Suprapubic skin (tissue), 4 donors: ENCODE measurements at regions not wholly inside any gene's neighbourhood (a gene's known extent, or its start where the extent isn't known, plus 50 kb on each side); places are given as distances from the start of the nearest gene placed in this dataset.

Experiments
- POLR2A ChIP-seq, 2 donors: fragments of 450-650 bp; IDR thresholded peaks; one replicate each; pipeline ENCODE4 v1.6.1; 2017; ENCODE audit warnings: antibody characterized with exemption in 2 of 2, mild to moderate bottlenecking in 2 of 2, moderate library complexity in 2 of 2
- POLR2AphosphoS5 ChIP-seq, 3 donors: sonication (generic); formaldehyde crosslinking; IDR thresholded peaks; one replicate each; pipeline ENCODE4 v1.6.1; 2017; ENCODE audit warnings: antibody characterized with exemption in 3 of 3
- TF ChIP-seq, protein P1 (sequence below), 2 donors: fragments of 200-600 bp in 1 of 2; fragments of 450-650 bp in 1 of 2; sonication (generic) in 1 of 2; IDR thresholded peaks; one replicate each; pipeline ENCODE4 v1.5.1; 2016 to 2019; ENCODE audit warnings: antibody characterized with exemption in 2 of 2, mild to moderate bottlenecking in 1 of 2, moderate library complexity in 1 of 2

DNA sequence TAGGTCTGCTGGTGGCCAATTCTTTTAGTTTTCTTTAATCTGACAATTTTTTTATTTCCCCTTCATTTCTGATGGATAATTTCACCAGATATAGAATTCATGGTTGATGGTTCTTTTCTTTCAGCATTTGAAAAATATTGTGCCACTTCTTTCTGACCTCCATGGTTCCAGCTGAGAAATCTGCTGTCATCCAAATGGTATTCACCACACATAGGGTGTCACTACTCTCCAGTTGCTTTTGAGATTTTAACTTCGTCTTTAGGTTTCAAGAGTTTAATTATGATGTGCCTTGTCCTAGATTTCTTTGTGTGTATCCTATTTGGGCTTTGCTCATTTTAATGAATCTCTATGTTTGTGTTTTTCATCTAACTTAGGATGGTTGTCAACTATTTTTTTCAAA is 488.6 kb upstream of the HS6ST1 start:
- TF ChIP-seq, protein P1, sequence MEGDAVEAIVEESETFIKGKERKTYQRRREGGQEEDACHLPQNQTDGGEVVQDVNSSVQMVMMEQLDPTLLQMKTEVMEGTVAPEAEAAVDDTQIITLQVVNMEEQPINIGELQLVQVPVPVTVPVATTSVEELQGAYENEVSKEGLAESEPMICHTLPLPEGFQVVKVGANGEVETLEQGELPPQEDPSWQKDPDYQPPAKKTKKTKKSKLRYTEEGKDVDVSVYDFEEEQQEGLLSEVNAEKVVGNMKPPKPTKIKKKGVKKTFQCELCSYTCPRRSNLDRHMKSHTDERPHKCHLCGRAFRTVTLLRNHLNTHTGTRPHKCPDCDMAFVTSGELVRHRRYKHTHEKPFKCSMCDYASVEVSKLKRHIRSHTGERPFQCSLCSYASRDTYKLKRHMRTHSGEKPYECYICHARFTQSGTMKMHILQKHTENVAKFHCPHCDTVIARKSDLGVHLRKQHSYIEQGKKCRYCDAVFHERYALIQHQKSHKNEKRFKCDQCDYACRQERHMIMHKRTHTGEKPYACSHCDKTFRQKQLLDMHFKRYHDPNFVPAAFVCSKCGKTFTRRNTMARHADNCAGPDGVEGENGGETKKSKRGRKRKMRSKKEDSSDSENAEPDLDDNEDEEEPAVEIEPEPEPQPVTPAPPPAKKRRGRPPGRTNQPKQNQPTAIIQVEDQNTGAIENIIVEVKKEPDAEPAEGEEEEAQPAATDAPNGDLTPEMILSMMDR (IDR thresholded peaks at IDR 0.05), result no peak
- TF ChIP-seq POLR2AphosphoS5 (IDR thresholded peaks at IDR 0.05) (no peak), POLR2A (IDR thresholded peaks at IDR 0.05) (no peak)
